GM18519 (cell line): ENCODE measurements at regions not wholly inside any gene's neighbourhood (a gene's known extent, or its start where the extent isn't known, plus 50 kb on each side); places are given as distances from the start of the nearest gene placed in this dataset.
A peak's percentile ranks its signal among the peaks of the same experiment; 100 is the strongest.

Source experiments
- ATAC-seq: cut with Tn5 transposase; IDR thresholded peaks from one replicate; pipeline ENCODE4 v1.9.1; 2021; ENCODE audit warnings: mild to moderate bottlenecking, moderate library complexity; ENCODE audit not compliant: unreplicated experiment, low FRiP score

DNA sequence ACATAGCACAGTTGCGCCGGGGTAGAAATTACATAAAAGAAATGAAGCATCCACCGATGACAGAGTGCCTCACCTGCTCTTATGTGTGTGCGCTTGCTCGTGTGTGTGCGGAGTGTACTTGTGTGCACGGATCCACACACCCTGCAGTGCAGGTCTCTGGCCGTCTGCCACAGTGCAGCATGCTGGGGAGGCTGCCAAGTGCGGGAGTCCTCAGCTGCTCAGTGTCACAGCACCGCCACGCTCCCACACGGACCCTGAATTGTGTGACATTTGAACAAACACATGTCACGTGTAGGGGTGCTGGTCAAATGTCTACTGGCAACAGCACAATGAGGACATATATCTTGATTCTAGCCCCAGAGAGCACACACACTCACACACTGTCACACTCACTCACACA lies 243.0 kb upstream of the MYOCD start:
- no peak for ATAC-seq

DNA sequence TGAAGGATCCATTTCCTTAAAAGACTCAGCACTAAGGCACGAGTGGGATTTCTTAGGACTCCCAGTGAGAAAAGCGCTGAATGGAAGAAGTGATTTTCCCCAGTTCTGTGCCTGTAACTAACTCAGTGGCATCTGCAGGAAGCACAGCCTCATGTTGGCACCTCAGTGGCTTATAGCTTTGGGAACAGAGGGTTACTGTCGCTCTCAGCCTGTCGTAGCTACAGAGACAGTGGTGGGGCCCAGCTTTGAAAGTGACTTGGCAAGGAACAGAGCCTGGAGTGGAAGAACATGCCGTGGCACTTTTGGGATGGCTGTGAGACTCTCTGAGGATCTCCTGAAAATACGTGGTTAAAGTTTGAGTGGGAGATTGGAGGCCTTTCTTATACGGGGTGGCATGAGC lies 242.4 kb upstream of the MYOCD start:
- ATAC-seq: no peak

DNA sequence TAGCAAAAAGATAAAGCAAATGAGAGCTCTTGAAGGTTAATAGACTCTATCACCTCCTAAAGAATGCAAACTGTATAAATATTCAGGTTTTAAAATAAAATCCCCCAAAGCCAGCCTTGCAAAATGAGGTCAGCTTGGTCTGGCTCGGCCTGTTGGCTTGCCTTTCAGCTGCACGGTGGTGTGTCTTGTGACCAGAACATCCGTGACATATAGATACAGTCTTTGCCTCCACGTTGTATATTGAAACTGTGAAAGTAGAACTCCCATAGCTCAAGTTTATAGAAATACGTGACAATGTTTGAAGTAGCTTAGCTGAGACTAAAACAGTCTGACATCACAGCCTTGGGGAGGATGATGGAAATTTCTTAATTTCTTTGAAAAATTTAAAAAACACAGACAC lies 236.6 kb upstream of the MYOCD start:
- peak; percentile 36 for ATAC-seq

DNA sequence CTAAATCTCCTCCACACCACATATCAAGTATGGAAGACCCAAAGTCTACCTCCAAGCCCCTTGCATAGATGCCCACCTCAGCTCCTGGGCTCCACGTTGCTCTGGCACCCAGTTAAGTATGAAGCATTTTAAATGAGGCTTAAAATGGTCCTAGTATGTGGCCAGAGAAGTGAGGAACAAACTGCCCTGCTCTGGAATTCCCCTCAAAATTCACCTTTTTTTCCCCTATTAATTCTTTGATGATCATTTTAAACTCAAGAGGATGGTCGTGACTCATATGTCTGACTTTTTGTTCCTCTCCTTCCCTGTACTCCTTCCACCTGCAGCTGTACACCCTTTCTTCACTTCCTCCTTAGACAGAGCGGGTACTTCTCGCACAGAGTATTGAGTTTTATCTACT lies 234.5 kb upstream of the MYOCD start:
- peak; percentile 69 for ATAC-seq

DNA sequence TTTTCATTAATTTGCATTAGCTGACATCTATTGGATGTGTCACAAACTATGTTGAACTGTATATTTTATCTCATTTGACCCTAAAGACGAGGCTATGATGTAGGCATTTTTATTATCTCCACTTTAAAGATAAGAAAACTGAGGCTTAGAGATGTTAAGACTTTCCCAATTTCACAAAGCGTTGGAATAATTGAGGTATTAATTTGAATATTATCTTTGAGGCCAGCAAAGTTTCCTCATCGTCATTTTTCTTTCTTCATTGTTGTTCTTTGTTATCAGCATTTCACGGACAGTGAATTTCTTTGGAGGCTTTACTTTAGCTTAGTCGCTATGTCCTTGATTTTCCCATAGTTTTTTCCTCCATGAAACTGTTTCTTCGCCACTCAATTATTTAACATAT lies 227.5 kb upstream of the MYOCD start:
- no peak for ATAC-seq

DNA sequence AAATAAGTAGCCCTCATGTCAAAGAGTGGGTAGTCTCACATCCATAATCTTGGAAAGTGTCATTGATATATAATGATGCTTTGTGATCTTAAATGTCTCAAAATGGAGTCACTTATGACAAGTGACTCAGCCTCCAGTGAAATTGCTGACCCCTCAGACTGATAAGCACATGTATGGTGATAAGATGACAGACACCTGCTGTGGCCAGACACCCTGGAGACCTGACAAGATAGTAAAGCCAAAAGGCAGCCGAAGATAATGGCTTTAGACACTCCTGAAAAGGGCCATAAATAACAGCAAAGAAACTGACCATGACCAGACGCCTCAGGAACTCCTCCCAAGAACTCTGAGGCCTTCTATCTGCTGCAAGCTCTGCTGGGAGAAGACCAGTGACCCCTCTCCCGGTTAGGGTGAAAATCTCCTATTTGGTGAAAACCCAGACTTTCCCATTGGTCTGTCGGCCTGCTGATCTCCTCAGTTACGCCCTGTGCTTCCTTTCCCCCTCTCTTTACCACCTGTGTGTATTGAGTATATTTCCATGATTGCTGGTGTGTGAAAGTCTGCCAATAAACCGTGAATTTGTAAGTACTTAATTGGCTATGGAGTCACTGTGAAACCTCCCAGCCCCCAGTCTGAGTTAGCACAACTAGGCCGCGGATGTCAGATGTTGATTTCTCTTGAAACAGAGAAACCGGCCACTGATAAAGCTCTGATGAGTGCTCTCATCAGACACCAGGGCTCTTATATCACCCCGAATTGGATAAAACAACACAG lies 226.7 kb upstream of the MYOCD start:
- peak; percentile 73 for ATAC-seq

DNA sequence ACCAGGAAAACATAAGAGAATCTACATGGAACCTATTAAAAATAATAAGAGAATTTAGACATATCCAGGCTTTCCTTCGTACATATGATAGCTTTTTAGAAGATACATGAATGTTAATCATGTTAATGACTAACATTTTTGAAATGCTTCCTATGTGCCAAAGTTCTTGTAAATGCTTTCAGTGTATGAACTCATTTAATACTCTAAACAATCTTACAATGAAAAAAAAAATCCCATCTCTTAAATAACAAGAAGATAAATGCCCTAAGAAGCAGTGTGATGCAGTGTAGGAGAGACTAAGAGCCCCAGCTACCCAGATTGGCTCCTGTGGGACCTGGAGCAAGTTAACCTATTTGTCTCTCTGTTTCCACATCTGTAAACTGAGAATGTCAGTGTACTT lies 220.4 kb upstream of the MYOCD start:
- ATAC-seq: no peak

DNA sequence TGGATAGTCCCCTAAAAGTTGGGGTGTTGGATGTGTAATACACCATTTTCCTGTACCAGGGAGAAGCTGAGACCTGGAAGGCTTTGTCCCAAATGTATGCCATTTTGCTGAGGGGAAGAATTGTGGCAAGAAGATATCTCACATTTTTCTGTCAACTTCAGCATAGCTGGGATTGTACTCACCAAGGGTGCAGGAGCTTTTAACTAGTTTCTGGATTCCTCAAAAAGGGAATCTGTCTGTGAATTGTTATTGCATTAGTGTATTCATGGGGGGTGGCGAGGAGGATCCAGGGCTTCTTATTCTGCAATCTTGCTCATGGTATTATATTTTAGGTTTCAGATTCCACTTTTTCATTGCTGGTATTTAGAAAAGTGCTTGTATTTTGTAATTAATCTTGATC lies 208.2 kb upstream of the MYOCD start:
- no peak for ATAC-seq

DNA sequence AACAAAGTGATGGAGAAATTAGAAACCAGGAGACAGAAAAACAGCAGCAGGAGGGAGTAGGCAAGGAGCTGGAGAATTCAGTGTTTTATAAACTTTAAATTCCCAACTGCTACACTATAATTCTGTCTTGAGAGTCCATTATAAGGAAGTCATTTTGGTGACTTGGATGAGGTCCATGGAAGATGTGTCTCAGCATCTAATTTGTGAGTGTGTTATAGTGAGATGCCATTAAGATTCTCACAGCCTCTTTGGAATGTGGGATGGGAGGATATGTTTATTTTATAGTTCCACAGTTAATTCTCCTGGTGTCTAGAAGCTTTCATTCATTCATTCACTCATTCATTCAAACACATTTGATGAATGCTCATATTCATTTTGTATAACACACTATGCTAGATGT lies 206.0 kb upstream of the MYOCD start:
- ATAC-seq: no peak

DNA sequence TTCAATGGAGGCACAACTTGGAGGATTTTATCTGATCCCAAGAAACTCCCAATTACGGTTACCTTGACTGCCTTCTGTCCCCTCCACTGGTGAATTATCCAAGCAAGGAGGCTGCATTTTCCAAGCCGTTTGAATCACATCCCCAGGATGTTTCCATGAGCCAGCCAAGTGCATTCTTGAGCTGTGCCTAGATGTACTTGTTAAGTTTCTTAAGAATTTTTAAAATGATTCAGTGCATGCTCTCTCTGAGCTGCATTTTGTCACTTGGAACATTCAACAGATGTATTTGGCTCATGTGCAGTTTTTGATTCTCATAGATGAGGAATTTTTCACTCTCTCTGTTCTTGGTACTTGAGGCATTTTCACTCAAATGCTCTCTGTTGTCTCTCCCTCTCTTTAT lies 202.6 kb upstream of the MYOCD start:
- no peak for ATAC-seq

DNA sequence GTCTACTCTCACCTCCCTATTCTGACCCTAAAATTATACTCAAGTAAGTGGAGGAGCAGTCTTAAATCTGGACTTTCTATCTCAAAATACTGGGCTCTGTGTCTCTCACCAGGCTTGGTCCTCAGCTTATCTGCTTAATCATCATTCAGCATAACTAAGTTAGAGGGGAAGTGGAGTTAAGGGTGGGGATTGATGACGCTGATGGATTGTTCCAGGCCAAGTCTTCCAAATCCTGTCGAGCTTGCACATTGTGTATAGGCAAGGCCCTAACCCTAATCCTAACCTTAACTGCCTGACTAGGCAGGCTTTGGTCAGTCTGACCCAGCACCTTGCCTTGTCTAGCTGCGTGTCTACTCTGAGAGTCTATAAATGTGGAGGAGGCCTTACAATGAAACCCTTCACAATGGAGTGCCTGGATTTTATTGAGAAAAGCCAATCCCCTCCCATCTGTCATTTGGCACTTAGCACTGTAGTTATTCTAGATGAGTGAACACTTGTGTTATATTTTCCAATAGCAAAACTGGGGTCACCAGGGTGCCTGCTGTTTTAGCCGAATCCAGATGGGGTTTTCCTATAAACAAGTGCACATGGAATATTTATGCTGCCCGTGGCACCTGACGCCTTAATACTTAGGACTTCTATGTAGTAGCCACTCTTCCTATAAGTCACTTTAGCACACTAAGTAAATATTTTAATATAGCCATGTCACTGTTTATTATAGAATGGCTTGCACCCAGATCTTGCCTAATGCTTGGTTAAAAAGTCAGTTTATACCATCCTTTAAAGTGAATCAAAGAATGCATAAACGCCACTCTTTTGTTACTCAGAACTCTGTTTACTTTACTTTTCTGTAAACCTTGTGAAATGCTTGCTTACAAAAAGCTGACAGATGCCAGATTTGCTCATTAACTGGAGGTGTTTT lies 193.2 kb upstream of the MYOCD start:
- ATAC-seq: no peak

DNA sequence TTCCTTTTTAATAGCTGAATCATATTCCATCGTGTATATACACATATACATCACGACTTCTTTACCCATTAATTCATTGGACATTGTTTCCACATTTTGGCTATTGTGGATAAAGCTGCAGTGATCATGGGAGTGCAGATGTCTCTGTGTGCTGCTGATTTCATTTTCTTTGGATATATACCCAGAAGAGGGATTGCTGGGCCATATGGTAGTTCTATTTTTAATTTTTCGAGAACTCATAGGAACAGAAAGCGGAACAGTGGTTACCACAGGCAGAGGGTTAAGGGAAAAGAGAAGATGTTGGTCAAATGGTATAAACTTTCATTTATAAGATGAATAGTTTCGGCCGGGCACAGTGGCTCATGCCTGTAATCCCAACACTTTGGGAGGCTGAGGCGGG lies 187.4 kb upstream of the MYOCD start:
- no peak for ATAC-seq

DNA sequence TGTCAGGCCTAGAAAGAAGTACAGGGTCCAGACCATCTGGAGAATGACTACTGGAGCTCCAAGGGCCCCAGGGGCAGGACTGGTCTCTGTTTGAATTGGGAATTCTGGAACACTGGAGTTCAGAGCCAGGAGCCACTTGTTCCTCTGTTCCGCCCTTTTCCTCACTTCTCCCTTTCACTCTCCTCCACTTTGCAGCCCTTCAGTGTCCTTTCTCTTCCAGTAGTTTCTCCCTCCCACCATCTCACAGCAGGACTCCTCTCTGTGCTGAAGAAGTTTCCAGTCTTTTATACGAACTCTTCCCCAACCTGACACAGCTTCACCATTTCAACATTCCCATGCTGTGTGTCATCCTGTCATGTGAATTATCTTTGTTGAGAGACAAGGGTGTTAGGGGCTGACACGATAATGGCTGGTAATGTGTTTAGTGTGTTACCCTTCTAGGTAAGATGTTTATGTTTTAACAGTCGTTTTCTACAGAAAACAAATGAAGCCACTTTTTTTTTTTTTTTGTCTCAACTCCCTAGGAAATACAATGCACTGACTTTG lies 180.3 kb upstream of the MYOCD start:
- ATAC-seq: no peak

DNA sequence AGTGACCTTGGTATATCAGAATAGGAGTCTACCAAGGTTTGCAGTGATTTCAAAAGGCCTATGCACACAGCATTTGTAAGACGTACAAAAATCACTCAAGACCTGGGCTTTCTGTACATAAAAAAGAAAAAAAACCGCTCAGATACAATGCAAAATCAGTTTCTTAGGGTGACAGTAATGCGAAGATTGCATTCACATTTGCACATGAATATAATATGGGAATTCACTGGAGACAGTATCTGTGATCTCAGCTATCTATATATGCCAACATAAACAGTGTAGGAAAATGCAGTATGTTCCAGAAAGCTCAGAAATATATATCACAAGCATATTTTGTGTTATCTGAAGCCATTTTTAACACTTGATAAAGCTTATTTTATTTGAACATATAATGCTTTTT lies 176.4 kb upstream of the MYOCD start:
- ATAC-seq: no peak

DNA sequence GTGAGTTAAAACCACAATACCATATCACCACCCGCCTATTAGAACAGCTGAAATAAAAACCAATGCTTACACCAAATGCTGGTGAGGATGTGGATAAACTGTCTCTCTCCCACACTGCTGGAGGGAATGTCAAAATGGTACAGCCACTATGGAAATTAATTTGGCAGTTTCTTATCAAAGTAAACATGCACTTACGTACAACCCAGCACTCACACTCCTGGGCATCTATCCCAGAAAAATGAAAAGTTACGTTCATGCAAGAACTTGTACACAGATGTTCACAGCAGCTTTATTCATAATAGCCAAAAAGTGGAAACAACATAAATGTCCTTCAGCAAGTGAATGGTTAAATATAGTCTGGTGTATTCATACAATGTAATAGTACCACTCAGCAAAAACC lies 173.2 kb upstream of the MYOCD start:
- ATAC-seq: no peak

DNA sequence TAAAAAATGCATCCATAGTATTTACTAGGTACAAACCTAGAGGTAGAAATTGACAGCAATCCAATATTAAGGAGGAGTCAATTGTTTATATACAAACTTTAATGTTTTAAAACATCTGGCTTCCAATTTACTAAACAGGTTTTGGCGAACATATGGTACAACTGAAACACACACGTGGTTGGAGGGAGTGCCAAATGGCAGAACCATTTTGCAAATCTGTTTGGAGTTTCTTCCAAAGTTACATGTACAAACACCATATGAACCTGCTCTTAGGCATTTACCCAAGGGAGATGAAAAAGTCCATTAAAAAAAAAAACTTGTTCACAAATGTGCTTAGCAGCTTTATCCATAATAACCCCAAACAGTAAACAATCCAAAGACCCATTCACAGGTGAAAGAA lies 159.8 kb upstream of the MYOCD start:
- ATAC-seq: no peak

DNA sequence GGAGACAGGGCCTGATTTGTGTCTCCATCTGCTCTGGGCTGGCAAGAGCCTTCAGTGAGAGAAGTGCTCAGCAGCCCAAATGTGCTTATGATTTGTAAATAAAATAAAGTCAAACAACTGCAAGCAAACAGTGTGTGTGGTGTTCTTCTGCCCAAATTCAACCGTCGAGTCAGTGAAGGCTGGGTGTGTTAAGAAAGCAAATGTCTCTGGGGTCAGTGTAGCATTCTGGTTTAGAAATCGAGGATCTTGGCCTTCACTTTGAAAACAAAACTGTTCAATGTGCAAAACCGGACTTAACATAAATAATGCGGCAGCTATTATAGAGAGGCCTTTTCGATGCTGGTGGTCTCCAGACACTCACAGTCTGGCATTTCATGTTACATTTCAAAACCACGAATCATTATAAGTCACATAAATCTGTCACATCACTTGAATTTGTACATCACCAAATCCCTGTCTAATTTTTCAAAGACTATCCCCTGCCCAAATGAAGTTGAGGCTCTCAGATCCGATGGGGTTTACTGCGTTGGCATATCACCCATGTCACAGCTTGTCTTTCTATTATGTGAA lies 158.6 kb upstream of the MYOCD start:
- no peak for ATAC-seq

DNA sequence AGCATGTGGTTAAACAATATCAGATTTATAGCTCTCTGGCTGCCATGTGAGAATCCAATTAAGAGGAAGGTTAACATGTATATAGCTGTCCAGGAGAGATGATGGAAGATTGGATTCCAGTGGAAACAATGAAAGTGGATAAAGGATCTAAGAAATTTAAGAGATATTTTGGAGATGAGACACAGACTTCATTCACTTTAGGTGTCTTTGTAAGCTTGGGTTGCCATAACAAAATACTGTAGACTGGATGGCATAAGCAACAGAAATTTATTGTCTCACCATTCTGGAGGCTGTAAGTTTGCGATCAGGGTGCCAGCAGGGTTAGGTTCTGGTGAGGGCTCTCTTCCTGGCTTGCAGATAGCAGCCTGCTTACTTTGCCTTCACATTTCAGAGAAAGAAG lies 155.9 kb upstream of the MYOCD start:
- no peak for ATAC-seq

DNA sequence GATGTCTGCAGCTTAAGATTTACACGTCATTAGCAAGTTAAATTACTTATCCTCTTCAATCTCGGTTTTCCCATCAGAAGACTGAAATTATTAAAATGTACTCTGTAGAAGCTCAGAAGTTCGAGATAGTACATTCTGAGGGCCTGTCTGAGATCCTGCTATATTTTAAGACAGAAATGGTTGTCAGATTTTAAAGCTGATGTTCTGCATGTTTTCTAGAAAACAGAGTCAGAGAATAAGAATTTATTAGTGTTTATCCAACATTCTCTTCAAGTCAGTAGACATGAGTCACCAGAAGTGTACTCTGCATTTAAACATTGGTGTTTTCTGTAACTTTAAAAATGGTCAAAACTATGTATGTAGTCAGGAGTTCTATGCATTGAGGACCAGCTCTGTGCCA lies 155.2 kb upstream of the MYOCD start:
- no peak for ATAC-seq

DNA sequence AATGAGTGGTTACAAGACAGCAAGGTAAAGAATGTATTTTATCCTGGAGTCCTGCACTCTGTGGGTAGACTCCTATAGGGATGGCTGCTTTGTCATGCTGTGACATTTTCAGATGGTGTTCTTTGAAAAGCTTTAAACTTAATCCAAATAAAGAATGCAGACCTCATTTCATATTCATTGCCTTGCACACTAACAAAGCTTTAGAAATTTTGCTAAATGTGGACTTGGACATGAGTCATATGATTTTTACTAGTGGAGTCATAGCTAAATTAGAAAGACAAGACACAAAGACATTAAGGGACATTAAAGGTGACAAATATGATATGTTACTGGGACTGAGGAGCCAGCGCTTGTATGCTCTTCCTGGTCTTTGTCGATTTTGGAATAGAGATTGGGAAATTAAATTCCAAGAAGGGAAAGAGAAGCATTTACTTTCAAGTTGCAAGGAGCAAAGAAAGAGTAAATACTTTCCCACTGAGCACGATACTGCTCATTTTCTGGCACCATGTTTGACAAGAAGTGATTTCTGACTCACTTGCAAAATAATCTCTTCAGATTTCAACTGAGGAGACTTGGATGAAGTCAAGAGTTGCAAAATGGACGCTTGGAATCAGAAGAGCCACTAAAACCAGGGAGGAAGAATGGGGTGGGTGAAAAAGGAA lies 152.9 kb upstream of the MYOCD start:
- no peak for ATAC-seq

DNA sequence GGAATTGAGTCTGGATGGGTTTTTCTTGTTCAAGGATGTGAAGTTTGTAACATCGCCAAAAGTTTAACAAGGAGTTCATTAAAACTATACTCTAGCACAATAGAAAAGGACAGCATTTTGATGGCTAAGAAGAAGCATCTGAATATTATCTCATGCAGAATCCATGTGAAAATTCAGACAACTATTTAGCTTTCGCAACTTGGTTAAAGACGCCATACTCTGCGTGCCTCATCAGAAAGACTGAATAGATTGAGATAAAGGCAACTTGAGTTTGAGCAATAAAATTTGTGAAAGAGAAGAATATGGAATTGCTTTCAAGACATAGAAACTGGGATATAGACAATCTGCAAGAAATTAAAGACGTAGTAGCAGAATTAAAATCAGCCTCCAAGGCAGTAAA lies 151.1 kb upstream of the MYOCD start:
- ATAC-seq: no peak
